HEK293 (cell line): ENCODE measurements at regions not wholly inside any gene's neighbourhood (a gene's known extent, or its start where the extent isn't known, plus 50 kb on each side); places are given as distances from the start of the nearest gene placed in this dataset.
"Not testable (repeated sequence)": the region's sequence is repeated elsewhere in the genome, so short reads cannot be mapped to it uniquely, and the experiment has no call there.

Experiments used
- PRDM10 ChIP-seq: fragments of 450-650 bp; formaldehyde crosslinking; IDR thresholded peaks from 2 replicates; pipeline ENCODE4 v1.5.1; 2016; ENCODE audit warnings: missing biosample characterization, missing genetic modification characterization
- SP7 ChIP-seq: fragments of 450-650 bp; formaldehyde crosslinking; IDR thresholded peaks from 2 replicates; pipeline ENCODE4 v1.5.1; 2016; ENCODE audit warnings: missing biosample characterization, missing genetic modification characterization
- TF ChIP-seq, protein P1 (sequence below): fragments of 450-650 bp; formaldehyde crosslinking; IDR thresholded peaks from 2 replicates; pipeline ENCODE4 v1.5.1; 2016; ENCODE audit warnings: missing biosample characterization, missing genetic modification characterization

DNA sequence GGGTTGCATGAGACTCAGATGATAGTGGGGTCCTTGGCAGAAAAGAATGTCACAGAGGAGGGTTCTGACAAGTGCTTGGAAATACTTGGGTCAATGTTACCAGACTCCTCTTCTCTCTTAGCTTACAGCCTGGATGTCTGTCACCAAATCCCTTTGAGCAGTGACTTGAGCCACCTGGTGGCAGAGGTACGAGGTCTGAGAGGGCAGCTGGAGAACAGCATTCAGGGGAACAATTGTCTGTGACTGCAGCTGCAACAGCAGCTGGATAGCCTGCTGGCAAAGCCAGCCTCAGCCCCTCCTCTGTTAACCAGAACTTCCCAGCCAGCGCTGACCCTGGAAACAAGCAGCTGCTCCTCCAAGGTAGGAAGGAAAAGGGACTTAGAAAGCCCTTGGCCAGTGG is 87.6 kb upstream of the NBPF20 start:
- TF ChIP-seq, protein P1, sequence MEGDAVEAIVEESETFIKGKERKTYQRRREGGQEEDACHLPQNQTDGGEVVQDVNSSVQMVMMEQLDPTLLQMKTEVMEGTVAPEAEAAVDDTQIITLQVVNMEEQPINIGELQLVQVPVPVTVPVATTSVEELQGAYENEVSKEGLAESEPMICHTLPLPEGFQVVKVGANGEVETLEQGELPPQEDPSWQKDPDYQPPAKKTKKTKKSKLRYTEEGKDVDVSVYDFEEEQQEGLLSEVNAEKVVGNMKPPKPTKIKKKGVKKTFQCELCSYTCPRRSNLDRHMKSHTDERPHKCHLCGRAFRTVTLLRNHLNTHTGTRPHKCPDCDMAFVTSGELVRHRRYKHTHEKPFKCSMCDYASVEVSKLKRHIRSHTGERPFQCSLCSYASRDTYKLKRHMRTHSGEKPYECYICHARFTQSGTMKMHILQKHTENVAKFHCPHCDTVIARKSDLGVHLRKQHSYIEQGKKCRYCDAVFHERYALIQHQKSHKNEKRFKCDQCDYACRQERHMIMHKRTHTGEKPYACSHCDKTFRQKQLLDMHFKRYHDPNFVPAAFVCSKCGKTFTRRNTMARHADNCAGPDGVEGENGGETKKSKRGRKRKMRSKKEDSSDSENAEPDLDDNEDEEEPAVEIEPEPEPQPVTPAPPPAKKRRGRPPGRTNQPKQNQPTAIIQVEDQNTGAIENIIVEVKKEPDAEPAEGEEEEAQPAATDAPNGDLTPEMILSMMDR (tag by site-specific recombination) = not testable (repeated sequence)
- not testable (repeated sequence) for TF ChIP-seq SP7, PRDM10 (tag by site-specific recombination)
